Gastroesophageal sphincter (tissue), 4 donors: ENCODE measurements at regions not wholly inside any gene's neighbourhood (a gene's known extent, or its start where the extent isn't known, plus 50 kb on each side); places are given as distances from the start of the nearest gene placed in this dataset.
"Not testable (repeated sequence)": the region's sequence is repeated elsewhere in the genome, so short reads cannot be mapped to it uniquely, and the experiment has no call there.

Experiments used
- ATAC-seq: fragments of 150-250 bp; one replicate; pipeline ENCODE4 v1.9.1; 2016; ENCODE audit warnings: mild to moderate bottlenecking, moderate library complexity
- H3K27ac ChIP-seq, 4 donors: fragments of 200-600 bp; sonication (generic) in 3 of 4; 1 replicate in 3 of 4; 2 replicates in 1 of 4; pipeline ENCODE4 v1.5.1; 2016 to 2019
- H3K27me3 ChIP-seq: fragments of 200-600 bp; sonication (generic); one replicate; pipeline ENCODE4 v1.5.1; 2019
- H3K36me3 ChIP-seq, 2 donors: fragments of 200-600 bp; sonication (generic); one replicate each; pipeline ENCODE4 v1.5.1; 2019; ENCODE audit warnings: control low read depth in 1 of 2
- H3K4me1 ChIP-seq, 3 donors: fragments of 200-600 bp; sonication (generic); 1 replicate in 2 of 3; 2 replicates in 1 of 3; pipeline ENCODE4 v1.5.1; 2016 to 2019; ENCODE audit warnings: control low read depth in 2 of 3
- H3K4me3 ChIP-seq, 2 donors: fragments of 200-600 bp; sonication (generic); one replicate each; pipeline ENCODE4 v1.5.1; 2019; ENCODE audit warnings: mild to moderate bottlenecking in 1 of 2, moderate library complexity in 1 of 2
- H3K9me3 ChIP-seq, 3 donors: fragments of 200-600 bp; sonication (generic); one replicate each; pipeline ENCODE4 v1.5.1; 2017 to 2019; ENCODE audit warnings: control low read depth in 2 of 3
- EP300 ChIP-seq: sonication (generic); formaldehyde crosslinking; IDR thresholded peaks from one replicate; pipeline ENCODE4 v1.6.1; 2017; ENCODE audit warnings: antibody characterized with exemption, mild to moderate bottlenecking
- POLR2A ChIP-seq, 2 donors: fragments of 450-650 bp; IDR thresholded peaks; one replicate each; pipeline ENCODE4 v1.6.1; 2017; ENCODE audit warnings: antibody characterized with exemption in 2 of 2, mild to moderate bottlenecking in 2 of 2, moderate library complexity in 1 of 2
- POLR2AphosphoS5 ChIP-seq: sonication (generic); formaldehyde crosslinking; IDR thresholded peaks from one replicate; pipeline ENCODE4 v1.6.1; 2017; ENCODE audit warnings: antibody characterized with exemption
- WGBS, 2 donors: methylation state at CpG; one replicate each; pipeline ENCODE4 v1.1.5; 2018; ENCODE audit warnings: low coverage in 1 of 2; 5-methylcytosine and 5-hydroxymethylcytosine counted together
- TF ChIP-seq, protein P1 (sequence below), 4 experiments: fragments of 200-600 bp in 2 of 4; fragments of 450-650 bp in 2 of 4; sonication (generic) in 1 of 4; IDR thresholded peaks; one replicate each; pipeline ENCODE4 v1.5.1; 2017 to 2019; ENCODE audit warnings: antibody characterized with exemption in 4 of 4, mild to moderate bottlenecking in 2 of 4, moderate library complexity in 2 of 4

DNA sequence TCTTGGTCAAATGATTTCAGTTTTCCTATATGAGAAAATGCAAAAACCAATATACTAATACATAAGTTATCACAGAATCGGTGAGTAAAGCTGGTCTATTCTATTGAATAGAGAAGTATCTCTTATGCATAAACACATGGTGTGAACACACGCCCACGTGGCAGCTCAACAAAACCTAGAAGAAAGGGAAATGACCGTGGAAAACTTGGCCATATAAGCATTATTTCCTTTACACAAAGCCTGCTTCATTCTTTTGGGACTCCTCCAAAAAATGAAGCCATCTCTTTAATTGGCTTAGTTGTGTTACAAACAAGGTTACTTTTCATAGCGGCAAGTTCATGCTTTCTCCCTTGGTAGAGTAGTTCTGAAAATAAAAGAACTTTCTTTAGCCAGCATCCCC lies 183.2 kb downstream of the TMEM161B start:
- TF ChIP-seq POLR2A (IDR thresholded peaks at IDR 0.05) (no peak), POLR2AphosphoS5 (no peak), EP300 (no peak)
- TF ChIP-seq, protein P1, sequence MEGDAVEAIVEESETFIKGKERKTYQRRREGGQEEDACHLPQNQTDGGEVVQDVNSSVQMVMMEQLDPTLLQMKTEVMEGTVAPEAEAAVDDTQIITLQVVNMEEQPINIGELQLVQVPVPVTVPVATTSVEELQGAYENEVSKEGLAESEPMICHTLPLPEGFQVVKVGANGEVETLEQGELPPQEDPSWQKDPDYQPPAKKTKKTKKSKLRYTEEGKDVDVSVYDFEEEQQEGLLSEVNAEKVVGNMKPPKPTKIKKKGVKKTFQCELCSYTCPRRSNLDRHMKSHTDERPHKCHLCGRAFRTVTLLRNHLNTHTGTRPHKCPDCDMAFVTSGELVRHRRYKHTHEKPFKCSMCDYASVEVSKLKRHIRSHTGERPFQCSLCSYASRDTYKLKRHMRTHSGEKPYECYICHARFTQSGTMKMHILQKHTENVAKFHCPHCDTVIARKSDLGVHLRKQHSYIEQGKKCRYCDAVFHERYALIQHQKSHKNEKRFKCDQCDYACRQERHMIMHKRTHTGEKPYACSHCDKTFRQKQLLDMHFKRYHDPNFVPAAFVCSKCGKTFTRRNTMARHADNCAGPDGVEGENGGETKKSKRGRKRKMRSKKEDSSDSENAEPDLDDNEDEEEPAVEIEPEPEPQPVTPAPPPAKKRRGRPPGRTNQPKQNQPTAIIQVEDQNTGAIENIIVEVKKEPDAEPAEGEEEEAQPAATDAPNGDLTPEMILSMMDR (IDR thresholded peaks at IDR 0.05): no peak
- Histone ChIP-seq H3K4me1 (no peaks in the 10 kb centered on the region), H3K4me3 (no peak overlapping the region), H3K9me3 (no peaks in the 10 kb centered on the region), H3K27me3 (no peaks in the 10 kb centered on the region), H3K36me3 (no peaks in the 10 kb centered on the region), H3K27ac (no peak overlapping the region)
- no peak for ATAC-seq
- WGBS, 2 donors: 63 to 73% methylated on average over 3 to 5 of the region's 5 CpGs

DNA sequence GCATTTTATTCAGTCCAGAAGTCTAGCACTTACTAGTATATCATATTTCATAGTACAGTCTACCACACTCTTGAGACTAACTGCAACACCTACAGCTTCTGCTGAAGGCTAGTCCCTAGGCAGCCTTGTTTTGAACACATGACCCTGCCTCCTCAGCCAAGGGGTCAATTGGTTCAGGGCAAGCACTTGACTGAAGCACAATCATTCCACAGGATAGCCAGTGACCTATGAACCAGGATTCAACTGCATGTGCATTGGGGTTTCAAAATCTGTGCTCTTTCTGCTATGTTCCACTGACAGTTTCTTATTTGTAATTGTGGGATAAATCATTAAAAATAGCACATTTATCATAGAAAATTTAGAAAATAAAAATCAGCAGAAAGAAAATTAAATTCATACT lies 186.8 kb downstream of the TMEM161B start:
- Histone ChIP-seq H3K4me3 (no peak overlapping the region), H3K4me1 (no peaks in the 10 kb centered on the region), H3K9me3 (peaks cover 0 to 13% (median 0%) of the 10 kb centered on the region in 3 donors)

DNA sequence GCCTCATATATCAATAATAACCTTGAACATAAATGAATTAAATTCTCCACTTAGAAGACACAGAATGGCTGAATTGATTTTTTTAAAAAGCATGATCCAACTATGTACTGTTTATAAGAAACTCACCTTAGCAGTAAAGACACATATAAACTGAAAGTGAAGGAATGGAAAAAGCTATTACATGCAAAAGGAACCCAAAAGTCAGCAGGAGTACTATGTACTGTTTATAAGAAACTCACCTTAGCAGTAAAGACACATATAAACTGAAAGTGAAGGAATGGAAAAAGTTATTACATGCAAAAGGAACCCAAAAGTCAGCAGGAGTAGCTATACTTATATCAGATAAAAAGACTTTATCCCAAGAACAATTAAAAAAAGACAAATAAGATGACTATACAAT lies 204.8 kb downstream of the TMEM161B start:
- Histone ChIP-seq H3K27ac (no peak overlapping the region), H3K9me3 (peaks cover 0 to 28% (median 0%) of the 10 kb centered on the region in 3 donors), H3K36me3 (no peaks in the 10 kb centered on the region), H3K4me1 (no peaks in the 10 kb centered on the region), H3K27me3 (no peaks in the 10 kb centered on the region), H3K4me3 (no peak overlapping the region)
- no peak for TF ChIP-seq POLR2A (IDR thresholded peaks at IDR 0.05)
- no peak for TF ChIP-seq POLR2AphosphoS5
- no peak for TF ChIP-seq EP300
- TF ChIP-seq, protein P1 (IDR thresholded peaks at IDR 0.05): no peak
- ATAC-seq: no peak

More for the DNA sequence above, 186.8 kb downstream of the TMEM161B start:
- no peak for ATAC-seq
- Histone ChIP-seq H3K27me3 (no peaks in the 10 kb centered on the region), H3K36me3 (no peaks in the 10 kb centered on the region), H3K27ac (no peak overlapping the region)
- TF ChIP-seq, protein P1 (IDR thresholded peaks at IDR 0.05): no peak
- TF ChIP-seq POLR2AphosphoS5 (no peak), POLR2A (IDR thresholded peaks at IDR 0.05) (no peak)

GRCh38 chr5:88060194-88060593 lies 208.5 kb downstream of the TMEM161B start:
- peaks cover 0 to 28% (median 0%) of the 10 kb centered on the region in 3 donors for H3K9me3 ChIP-seq
- no peaks in the 10 kb centered on the region for H3K36me3 ChIP-seq
- ATAC-seq: no peak
- H3K4me3 ChIP-seq: no peak overlapping the region
- TF ChIP-seq EP300: no peak
- TF ChIP-seq POLR2AphosphoS5: no peak
- TF ChIP-seq POLR2A (IDR thresholded peaks at IDR 0.05): no peak
- TF ChIP-seq, protein P1 (IDR thresholded peaks at IDR 0.05): no peak
- no peak overlapping the region for H3K27ac ChIP-seq
- no peaks in the 10 kb centered on the region for H3K4me1 ChIP-seq
- WGBS, 2 donors: 79 to 82% methylated on average over 3 of the region's 3 CpGs
- H3K27me3 ChIP-seq: no peaks in the 10 kb centered on the region

- no peaks in the 10 kb centered on the region for H3K4me1 ChIP-seq
- H3K27me3 ChIP-seq: no peaks in the 10 kb centered on the region
- H3K27ac ChIP-seq: no peak overlapping the region
- no peak overlapping the region for H3K4me3 ChIP-seq
- no peaks in the 10 kb centered on the region for H3K36me3 ChIP-seq
- TF ChIP-seq POLR2AphosphoS5: no peak
- TF ChIP-seq, protein P1 (IDR thresholded peaks at IDR 0.05): no peak
- TF ChIP-seq POLR2A (IDR thresholded peaks at IDR 0.05): no peak
- no peak for TF ChIP-seq EP300
- H3K9me3 ChIP-seq: peaks cover 0 to 22% (median 0%) of the 10 kb centered on the region in 3 donors
- WGBS, 2 donors: 93 to 100% methylated on average over 1 of the region's 1 CpG
- no peak for ATAC-seq
These were observed 210.0 kb downstream of the TMEM161B start for GRCh38 chr5:88058625-88059024.

GRCh38 chr5:88052468-88052867 lies 216.2 kb downstream of the TMEM161B start:
- not testable (repeated sequence) for H3K27ac ChIP-seq, H3K4me1 ChIP-seq, H3K27me3 ChIP-seq, H3K4me3 ChIP-seq, ATAC-seq, H3K36me3 ChIP-seq, H3K9me3 ChIP-seq
- WGBS, 2 donors: 62 to 88% methylated on average over 5 to 9 of the region's 26 CpGs
